IMR-90 (cell line): ENCODE measurements at regions not wholly inside any gene's neighbourhood (a gene's known extent, or its start where the extent isn't known, plus 50 kb on each side); places are given as distances from the start of the nearest gene placed in this dataset.

Experiments used
- ATAC-seq: fragments of 200-7000 bp; cut with Tn5 transposase; 2 replicates; pipeline ENCODE4 v1.9.1; 2020; ENCODE audit warnings: low read depth, mild to moderate bottlenecking, moderate library complexity
- BruUV-seq: library from RNA; stranded (reverse); fragments of 400-500 nt; replicated peaks from 2 replicates; lab custom pipeline; 2021; lab: Mats Ljungman, UMichigan
- CTCF ChIA-PET: fragments of 300-600 bp; formaldehyde crosslinking; extraction: SDS; loops from one replicate; lab custom pipeline; 2021; ENCODE audit warnings: antibody characterized with exemption; lab: Yijun Ruan, JAX
- POLR2A ChIA-PET: fragments of 300-600 bp; sonication (Branson Sonifier 250); formaldehyde crosslinking; loops from one replicate; lab custom pipeline; 2022; ENCODE audit warnings: antibody characterized with exemption; ENCODE audit not compliant: unreplicated experiment; lab: Charles Lee
- DNase-seq: peaks from one replicate; pipeline ENCODE4 v3.0.0; 2013
- H2AFZ ChIP-seq: replicated peaks from 2 replicates; pipeline ENCODE3; 2013; ENCODE audit warnings: low read length, mild to moderate bottlenecking; ENCODE audit not compliant: poor library complexity
- H2AK5ac ChIP-seq: 2 replicates; pipeline ENCODE4 v1.6.1; 2013; ENCODE audit warnings: low read depth, low read length, inconsistent platforms
- H2AK9ac ChIP-seq: replicated peaks from 2 replicates; pipeline ENCODE3; 2013; ENCODE audit warnings: mild to moderate bottlenecking, low read depth, low read length, moderate library complexity; ENCODE audit not compliant: poor library complexity
- H2BK120ac ChIP-seq: 2 replicates; pipeline ENCODE4 v1.6.1; 2013; ENCODE audit warnings: low read depth, low read length, inconsistent platforms
- H2BK15ac ChIP-seq: 3 replicates; pipeline ENCODE4 v1.6.1; 2013; ENCODE audit warnings: low read depth, low read length, inconsistent platforms
- H2BK20ac ChIP-seq: 2 replicates; pipeline ENCODE4 v1.6.1; 2013; ENCODE audit warnings: low read depth, mild to moderate bottlenecking, inconsistent platforms, low read length, moderate library complexity
- H2BK5ac ChIP-seq: 2 replicates; pipeline ENCODE4 v1.6.1; 2013; ENCODE audit warnings: mild to moderate bottlenecking, low read depth, low read length, inconsistent platforms; ENCODE audit not compliant: poor library complexity, severe bottlenecking
- H3K14ac ChIP-seq: replicated peaks from 2 replicates; pipeline ENCODE4 v1.6.1; 2013; ENCODE audit warnings: low read depth, low read length, inconsistent platforms
- H3K18ac ChIP-seq: 2 replicates; pipeline ENCODE4 v1.6.1; 2013; ENCODE audit warnings: low read depth, low read length, control low read depth
- H3K23ac ChIP-seq: 2 replicates; pipeline ENCODE4 v1.6.1; 2013; ENCODE audit warnings: low read depth, low read length, inconsistent platforms
- H3K27ac ChIP-seq: 2 replicates; pipeline ENCODE4 v1.5.1; 2013; ENCODE audit warnings: mild to moderate bottlenecking, control low read depth, low read length; ENCODE audit not compliant: insufficient read depth
- H3K27me3 ChIP-seq: 2 replicates; pipeline ENCODE4 v1.6.1; 2013; ENCODE audit warnings: low read length; ENCODE audit not compliant: control insufficient read depth, insufficient read depth
- H3K36me3 ChIP-seq: 2 replicates; pipeline ENCODE4 v1.6.1; 2013; ENCODE audit warnings: low read length, mixed read lengths; ENCODE audit not compliant: control insufficient read depth, insufficient read depth
- H3K4ac ChIP-seq: 2 replicates; pipeline ENCODE4 v1.6.1; 2013; ENCODE audit warnings: low read depth, low read length, inconsistent platforms
- H3K4me1 ChIP-seq: 2 replicates; pipeline ENCODE4 v1.6.1; 2013; ENCODE audit warnings: low read length, mixed read lengths; ENCODE audit not compliant: control insufficient read depth, insufficient read depth
- H3K4me2 ChIP-seq: 2 replicates; pipeline ENCODE4 v1.6.1; 2013; ENCODE audit warnings: low read depth, mild to moderate bottlenecking, control low read depth, low read length, moderate library complexity
- H3K4me3 ChIP-seq: 2 replicates; pipeline ENCODE4 v1.5.1; 2013; ENCODE audit warnings: low read depth, mild to moderate bottlenecking, control low read depth, low read length, moderate library complexity; ENCODE audit not compliant: insufficient read depth
- H3K56ac ChIP-seq: 2 replicates; pipeline ENCODE4 v1.6.1; 2013; ENCODE audit warnings: low read length, inconsistent platforms; ENCODE audit not compliant: insufficient read depth; ENCODE audit errors: extremely low read depth
- H3K79me1 ChIP-seq, 2 experiments: 2 replicates each; pipeline ENCODE4 v1.6.1; 2013; ENCODE audit warnings: low read length in 2 of 2, inconsistent platforms in 1 of 2, low read depth in 1 of 2
- H3K9ac ChIP-seq: 2 replicates; pipeline ENCODE4 v1.6.1; 2013; ENCODE audit warnings: low read depth, low read length, control low read depth
- H3K9me1 ChIP-seq: 2 replicates; pipeline ENCODE4 v1.6.1; 2013; ENCODE audit warnings: low read length, inconsistent platforms; ENCODE audit not compliant: insufficient read depth
- H3K9me3 ChIP-seq: 2 replicates; pipeline ENCODE4 v1.6.1; 2013; ENCODE audit warnings: low read length; ENCODE audit not compliant: control insufficient read depth, insufficient read depth
- H4K20me1 ChIP-seq: 2 replicates; pipeline ENCODE4 v1.6.1; 2013; ENCODE audit warnings: low read length, inconsistent platforms; ENCODE audit not compliant: insufficient read depth
- H4K5ac ChIP-seq: 2 replicates; pipeline ENCODE4 v1.6.1; 2013; ENCODE audit warnings: mild to moderate bottlenecking, low read depth, low read length, control low read depth
- H4K8ac ChIP-seq, 2 experiments: 2 replicates each; pipeline ENCODE4 v1.6.1; 2013; ENCODE audit warnings: low read depth in 2 of 2, low read length in 2 of 2, control low read depth in 1 of 2, inconsistent platforms in 1 of 2
- H4K91ac ChIP-seq: 2 replicates; pipeline ENCODE4 v1.6.1; 2013; ENCODE audit warnings: low read depth, low read length, inconsistent platforms; ENCODE audit not compliant: insufficient read depth
- ELK1 ChIP-seq: fragments of 150-350 bp; IDR thresholded peaks from 2 replicates; pipeline ENCODE4 v1.6.1; 2016; ENCODE audit warnings: low read depth, mild to moderate bottlenecking, low read length, moderate library complexity, borderline replicate concordance
- FOS ChIP-seq: fragments of 150-350 bp; IDR thresholded peaks from 2 replicates; pipeline ENCODE4 v1.6.1; 2016; ENCODE audit warnings: low read depth, low read length
- MAZ ChIP-seq: IDR thresholded peaks from 2 replicates; pipeline ENCODE4 v1.6.1; 2012; ENCODE audit warnings: low read depth, mild to moderate bottlenecking, low read length, improper control_type of control experiment, moderate library complexity, borderline replicate concordance
- POLR2A ChIP-seq: IDR thresholded peaks from 2 replicates; pipeline ENCODE4 v1.6.1; 2012; ENCODE audit warnings: mild to moderate bottlenecking, low read depth, low read length
- USF2 ChIP-seq: fragments of 150-350 bp; IDR thresholded peaks from 2 replicates; pipeline ENCODE4 v1.6.1; 2017; ENCODE audit warnings: mild to moderate bottlenecking, antibody characterized with exemption, low read length, low read depth
- WGBS, 2 experiments: methylation state at CpG; one replicate each; pipeline versions ENCODE4 v1.1.5 to v1.1.7; 2013; ENCODE audit warnings: missing lambda C conversion rate in 2 of 2; ENCODE audit not compliant: insufficient read length in 1 of 2; ENCODE audit errors: extremely low coverage in 2 of 2; 5-methylcytosine and 5-hydroxymethylcytosine counted together
- dilution Hi-C: fragments of 300-500 bp; cut with HindIII; formaldehyde crosslinking; loops from one replicate; pipeline ENCODE4 v1.14.3; 2018; ENCODE audit warnings: low sequenced_read_pairs; ENCODE audit not compliant: unreplicated experiment
- in situ Hi-C: fragments of 300-500 bp; cut with MboI; formaldehyde crosslinking; loops from 3 replicates; pipeline ENCODE4 v1.14.3; 2019; ENCODE audit warnings: low sequenced_read_pairs, inconsistent platforms, mixed read lengths
- intact Hi-C: fragments of 100-400 bp; cut with micrococcal nuclease; formaldehyde crosslinking; loops from 2 replicates; pipeline ENCODE4 v1.10.0; 2022

- Histone ChIP-seq H3K4me2 (no peak overlapping the region), H3K9ac (no peak overlapping the region), H3K56ac (no peak overlapping the region), H3K4ac (no peak overlapping the region), H3K9me3 (no peaks in the 10 kb centered on the region), H3K9me1 (no peaks in the 10 kb centered on the region), H2BK15ac (no peak overlapping the region), H2BK5ac (no peak overlapping the region), H2BK120ac (no peak overlapping the region), H3K27me3 (no peaks in the 10 kb centered on the region), H4K5ac (no peak overlapping the region), H3K23ac (no peak overlapping the region), H2AK5ac (no peak overlapping the region), H3K79me1 (no peaks in the 10 kb centered on the region), H4K8ac (no peak overlapping the region), H3K4me1 (no peaks in the 10 kb centered on the region), H3K27ac (no peak overlapping the region), H3K4me3 (no peak overlapping the region), H3K36me3 (no peaks in the 10 kb centered on the region), H2BK20ac (no peak overlapping the region), H4K20me1 (no peaks in the 10 kb centered on the region), H2AK9ac (no peak overlapping the region), H3K18ac (no peak overlapping the region), H4K91ac (no peak overlapping the region), H2AFZ (no peak overlapping the region), H3K14ac (no peak overlapping the region)
- POLR2A ChIA-PET: no interaction called here
- in situ Hi-C loops (no loop called here), intact Hi-C loops (no loop called here), dilution Hi-C loops (no loop called here)
- ATAC-seq: no peak
- BruUV-seq: no TSS peak
- TF ChIP-seq POLR2A: no peak
- TF ChIP-seq FOS: no peak
- no peak for TF ChIP-seq MAZ
- TF ChIP-seq USF2: no peak
- no peak for TF ChIP-seq ELK1
- CTCF ChIA-PET: no interaction called here
- no peak for DNase-seq
- WGBS, 2 experiments: 50% methylated on average over 1 of the region's 6 CpGs; no CpG with 5 or more reads in 1 of the 2 experiments
Observed at GRCh38 chrX:138897621-138898492, 186.3 kb upstream of the FGF13 start.
